ENCODE measurements at regions not wholly inside any gene's neighbourhood (a gene's known extent, or its start where the extent isn't known, plus 50 kb on each side); places are given as distances from the start of the nearest gene placed in this dataset.
"Not testable (repeated sequence)": the region's sequence is repeated elsewhere in the genome, so short reads cannot be mapped to it uniquely, and the experiment has no call there.

- not testable (repeated sequence) for DNase-seq
Observed at GRCh38 chr5:122515210-122515609, 203.2 kb downstream of the SNCAIP start.

DNA sequence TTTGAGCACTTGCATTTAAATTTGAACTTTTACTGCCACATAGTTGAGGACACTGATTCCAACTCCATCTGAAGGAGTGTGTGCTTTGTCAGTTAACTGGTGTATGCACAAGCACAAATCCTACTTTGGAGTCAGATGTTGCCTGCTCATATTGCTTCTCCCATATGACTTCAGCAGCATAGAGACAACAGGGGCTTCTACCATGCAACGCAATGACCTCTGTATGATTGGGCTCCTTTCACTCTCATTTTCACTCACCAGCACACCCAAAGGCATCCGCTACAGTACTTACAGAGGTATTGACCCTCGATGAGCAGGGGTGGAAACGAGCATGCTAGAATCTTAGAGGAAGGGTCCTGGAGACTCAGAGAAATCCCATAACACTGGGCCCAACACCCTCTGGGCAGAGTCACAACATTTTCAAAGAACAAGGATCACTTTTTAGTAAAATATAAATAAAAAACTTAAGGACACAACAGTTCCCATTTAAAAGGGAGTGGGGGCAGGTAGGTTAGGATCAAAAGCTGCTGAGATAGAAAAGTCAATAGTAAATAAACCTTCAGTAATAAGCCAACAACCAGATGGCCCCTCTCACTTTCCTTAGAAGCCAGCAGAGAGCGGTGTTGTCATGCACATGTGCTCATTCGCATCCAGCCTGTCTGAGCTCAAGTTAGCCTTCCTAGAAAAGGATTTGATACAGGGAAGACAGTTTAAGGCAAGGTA, 203.8 kb downstream of the SNCAIP start:
- DNase-seq: peak; percentile 63

DNA sequence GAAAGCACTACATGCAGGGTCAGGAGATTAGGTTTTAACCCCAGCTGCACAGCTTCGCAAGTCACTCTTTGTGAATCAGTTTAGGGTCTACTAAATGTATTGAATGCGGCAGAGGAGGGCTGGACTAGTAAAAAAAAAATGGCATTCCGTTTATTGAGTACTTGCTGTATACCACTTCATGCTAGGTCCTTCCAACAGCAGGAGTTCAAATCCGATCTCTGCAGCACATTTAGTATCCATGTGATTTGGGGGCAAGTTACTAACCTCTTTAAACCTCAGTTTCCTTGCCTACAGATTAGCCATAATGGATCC, 204.4 kb downstream of the SNCAIP start:
- DNase-seq: no peak

- DNase-seq: no peak
Observed at GRCh38 chr5:122517091-122517490, 205.1 kb downstream of the SNCAIP start.

DNA sequence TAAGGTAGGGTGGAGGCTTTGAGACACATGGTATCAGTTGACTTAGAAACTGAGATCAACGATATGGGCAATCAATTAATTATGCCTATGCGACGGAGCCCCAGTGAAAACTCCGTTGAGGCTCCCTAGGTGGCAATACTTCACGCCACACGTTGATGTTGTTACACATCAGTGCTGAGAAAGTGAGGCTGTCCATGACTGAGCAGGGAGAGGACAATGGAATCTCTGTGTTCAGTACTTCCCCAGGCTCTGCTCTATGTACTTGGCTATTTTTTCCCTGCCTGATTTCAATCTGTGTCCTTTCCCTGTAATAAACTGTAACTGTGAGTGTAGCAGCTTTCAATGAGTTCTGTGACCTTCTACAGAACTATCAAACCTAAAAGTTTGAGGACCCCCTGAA, 211.7 kb downstream of the SNCAIP start:
- no peak for DNase-seq

DNA sequence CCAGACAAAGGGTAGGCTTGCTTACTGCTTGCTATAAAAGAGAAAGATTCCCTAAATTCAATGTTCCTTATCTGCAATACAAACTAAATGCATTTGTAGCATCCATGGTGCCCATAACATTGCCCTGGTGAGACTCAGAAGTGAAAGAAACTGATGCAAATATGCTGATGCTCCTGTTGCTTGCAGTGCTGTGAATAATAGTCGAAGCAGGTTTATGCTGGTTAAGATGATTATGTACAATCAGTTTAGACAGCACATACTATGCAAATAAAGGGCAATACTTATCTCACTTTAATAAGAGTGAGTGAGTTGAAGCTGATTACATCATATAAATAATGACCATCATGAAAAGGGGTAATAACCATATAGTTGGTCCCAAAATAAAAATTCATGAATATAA, 215.5 kb downstream of the SNCAIP start:
- DNase-seq: no peak

GRCh38 chr5:122532035-122532434, 220.0 kb downstream of the SNCAIP start:
- peak; percentile 57 for DNase-seq

DNA sequence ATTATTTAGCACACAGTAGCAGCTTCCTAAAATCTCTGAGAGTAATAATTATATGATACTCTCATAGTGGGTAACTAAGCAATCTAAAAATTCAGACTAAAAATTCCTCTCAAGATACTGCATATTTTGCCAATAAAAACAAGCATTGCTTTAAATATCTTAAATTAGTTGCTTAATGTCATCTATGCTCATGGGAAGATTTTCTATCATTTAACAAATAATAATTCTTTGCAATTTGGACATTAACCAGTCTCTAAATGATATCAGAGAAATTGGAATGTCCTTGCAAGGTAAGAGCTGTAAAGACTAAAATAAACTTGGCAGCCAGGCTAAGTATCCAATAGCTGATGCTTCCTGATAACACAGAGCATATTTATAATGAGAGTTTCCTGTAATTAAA, 221.8 kb downstream of the SNCAIP start:
- no peak for DNase-seq

DNA sequence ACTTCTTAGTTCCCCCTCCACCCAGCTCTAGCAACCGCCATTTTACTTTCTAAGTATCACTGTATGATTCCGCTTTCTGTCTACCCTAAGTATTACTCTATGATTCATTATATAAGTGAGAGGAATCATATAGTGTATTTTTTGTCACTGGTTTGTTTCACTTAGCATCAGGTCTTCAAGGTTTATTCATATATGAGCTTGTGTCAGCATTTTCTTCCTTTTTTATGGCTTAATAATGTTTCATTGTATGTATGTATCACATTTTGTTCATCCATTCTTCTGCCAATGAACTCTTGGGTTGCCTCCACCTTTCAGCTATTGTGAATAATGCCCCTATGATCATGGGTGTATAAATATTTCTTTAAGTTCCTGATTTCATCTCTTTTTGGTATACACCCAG, 222.8 kb downstream of the SNCAIP start:
- no peak for DNase-seq

- no peak for DNase-seq
Observed at GRCh38 chr5:122541388-122541787, 229.4 kb downstream of the SNCAIP start.

- DNase-seq: no peak
Observed at GRCh38 chr5:122545986-122546385, 228.9 kb upstream of the SNX2 start.

GRCh38 chr5:122547219-122547618, 227.7 kb upstream of the SNX2 start:
- DNase-seq: no peak

- DNase-seq: no peak
Observed at GRCh38 chr5:122547669-122548068, 227.2 kb upstream of the SNX2 start.

DNA sequence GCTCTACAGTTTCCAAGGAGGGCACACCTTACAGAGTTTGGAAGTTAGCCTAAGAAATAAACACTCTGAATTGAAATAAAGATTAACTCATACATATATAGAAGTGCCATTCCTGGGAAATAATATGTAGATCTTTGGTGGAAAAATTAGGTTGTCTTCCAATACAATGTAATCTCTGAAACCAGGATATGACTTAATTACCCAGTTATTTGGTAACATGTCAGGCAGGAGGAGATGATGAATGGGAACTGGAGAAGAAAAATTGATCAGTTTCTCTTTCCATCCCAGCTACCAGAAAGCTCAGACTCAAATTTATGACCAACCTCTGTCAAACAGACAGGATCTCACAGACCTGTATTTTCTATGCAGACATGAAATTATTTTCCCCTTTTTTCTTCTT, 215.2 kb upstream of the SNX2 start:
- no peak for DNase-seq

DNA sequence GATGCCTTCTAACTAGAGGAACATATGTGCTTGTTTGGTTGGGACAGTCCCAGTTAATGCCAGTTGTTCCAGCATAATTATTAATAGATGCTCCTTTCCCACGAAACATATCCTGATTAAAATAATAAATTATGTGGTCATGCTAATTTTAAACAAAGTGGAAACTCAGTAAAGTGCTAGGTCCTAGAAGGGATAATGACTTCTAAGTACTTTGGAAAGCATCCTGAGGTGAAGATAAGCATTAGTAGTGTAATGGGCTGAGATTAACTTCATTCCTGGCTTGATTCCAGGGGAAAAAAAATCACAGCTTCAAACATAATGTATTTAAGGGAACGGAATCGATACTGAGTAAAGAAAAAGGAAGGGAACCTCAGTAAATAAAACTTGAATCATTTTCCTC, 213.7 kb upstream of the SNX2 start:
- DNase-seq: peak; percentile 2

GRCh38 chr5:122565331-122565730, 209.5 kb upstream of the SNX2 start:
- no peak for DNase-seq

DNA sequence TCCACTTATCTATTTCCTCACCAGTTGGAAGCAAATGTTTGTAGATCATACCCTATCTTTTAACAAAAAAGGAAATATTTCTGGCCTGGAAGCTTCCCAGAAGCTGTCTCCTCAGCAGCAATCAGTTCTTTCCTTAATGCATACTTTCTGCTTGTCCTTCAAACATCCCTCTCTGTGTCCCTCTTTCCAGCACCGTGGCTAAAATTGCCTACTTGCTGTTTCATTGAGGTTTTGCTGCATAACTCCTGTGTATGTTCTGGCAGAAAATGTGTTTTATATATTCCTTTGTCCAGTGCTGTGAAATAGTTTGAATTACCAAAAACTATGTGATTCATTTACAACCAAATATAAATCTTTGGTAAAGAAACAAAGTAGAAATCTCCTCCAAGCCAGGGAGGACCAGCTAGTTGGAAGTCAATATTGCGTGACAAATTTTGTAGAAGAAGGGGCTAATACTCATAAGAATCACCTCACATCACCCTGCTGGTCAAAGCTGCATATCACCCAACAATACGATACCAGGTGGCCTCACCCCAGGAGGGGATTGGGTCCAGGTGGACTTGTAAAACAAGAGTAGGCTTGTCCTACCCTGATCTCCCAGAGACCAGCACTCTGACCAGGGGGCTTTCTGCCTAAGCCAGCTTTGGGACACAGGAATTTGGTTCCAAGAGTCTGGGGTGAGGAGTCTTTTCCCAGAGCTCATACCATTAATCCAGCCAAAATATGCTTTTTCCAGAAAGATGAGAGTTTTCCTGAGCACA, 198.4 kb upstream of the SNX2 start:
- DNase-seq: no peak

- DNase-seq: no peak
Observed at GRCh38 chr5:122581629-122582028, 193.3 kb upstream of the SNX2 start.

DNA sequence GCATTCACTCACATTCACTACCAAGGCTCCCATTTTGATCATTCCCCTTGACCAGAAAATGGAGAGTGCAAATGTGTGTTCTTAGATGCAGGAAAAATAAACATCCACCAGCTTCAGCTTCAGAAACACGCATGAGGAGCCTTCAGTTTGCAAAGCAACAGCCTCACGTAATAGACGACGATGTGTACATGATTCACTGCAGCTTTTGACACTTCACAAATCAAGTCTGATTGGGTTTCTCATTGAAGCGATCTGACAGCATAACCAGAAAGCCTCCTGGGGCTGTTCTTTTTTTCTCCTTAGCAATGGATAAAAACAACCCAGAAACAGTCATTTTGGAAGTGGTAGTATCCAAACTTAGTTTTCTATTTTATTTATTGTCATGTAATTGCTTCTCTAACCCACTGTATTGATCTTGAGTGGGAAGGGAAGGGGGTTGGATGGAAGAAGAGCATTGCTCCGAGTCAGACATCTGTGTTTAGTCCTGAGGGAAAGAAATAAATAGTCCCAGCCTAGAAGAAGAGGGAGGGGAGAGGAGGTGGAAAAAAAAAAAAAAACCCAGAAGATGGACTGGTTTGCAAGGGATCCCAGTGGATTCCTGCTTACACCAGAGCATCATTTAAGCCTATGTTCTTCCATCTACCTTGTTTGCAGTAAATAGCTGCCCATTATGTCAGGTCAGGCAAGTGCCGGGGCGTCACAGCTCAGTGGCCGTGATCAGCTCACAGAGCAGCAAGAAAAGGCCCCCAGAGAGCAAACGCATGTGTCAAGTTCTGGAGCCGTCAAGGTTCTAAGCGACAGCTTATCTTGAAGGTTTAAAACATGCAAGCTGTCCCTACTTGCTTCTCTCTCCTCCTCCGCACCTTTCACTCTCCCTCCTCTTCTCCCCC, 190.2 kb upstream of the SNX2 start:
- DNase-seq: peak; percentile 32

DNA sequence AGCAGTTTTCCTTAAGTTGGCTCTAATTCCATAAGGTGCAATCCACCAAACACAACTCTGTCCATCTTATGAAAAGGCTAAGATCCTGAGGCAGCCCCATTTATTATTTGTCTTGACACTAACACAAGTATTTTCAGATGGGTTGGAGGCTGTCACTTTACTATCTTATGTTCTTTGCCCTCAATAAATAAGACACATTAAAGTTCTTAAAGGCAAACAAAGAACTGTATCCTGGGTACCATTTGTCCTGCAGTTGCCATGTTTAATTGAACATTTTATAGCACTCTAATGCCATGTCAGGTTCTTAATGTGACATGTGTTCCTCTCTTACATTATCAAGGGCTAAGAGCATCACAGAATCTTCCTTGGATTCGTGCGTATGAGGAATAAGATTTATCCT, 189.5 kb upstream of the SNX2 start:
- no peak for DNase-seq

DNA sequence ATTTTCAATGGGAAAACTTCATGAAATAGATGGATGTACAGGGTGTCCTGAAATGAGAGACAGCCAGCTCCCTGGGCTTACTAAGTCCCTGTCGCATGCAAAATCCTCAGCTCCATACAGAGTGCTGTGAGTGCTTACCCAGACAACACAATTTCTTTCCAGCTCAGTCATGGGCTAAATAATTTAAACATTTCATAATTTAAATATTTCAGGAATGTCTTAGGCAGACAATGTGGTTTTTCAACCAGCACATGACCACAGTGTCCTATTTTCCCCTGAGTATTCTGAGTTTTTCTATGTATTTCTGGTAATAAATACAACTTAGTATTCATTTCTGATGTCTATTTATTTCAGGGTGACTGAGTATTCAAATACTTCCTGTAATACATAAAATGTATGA, 188.5 kb upstream of the SNX2 start:
- DNase-seq: no peak

DNA sequence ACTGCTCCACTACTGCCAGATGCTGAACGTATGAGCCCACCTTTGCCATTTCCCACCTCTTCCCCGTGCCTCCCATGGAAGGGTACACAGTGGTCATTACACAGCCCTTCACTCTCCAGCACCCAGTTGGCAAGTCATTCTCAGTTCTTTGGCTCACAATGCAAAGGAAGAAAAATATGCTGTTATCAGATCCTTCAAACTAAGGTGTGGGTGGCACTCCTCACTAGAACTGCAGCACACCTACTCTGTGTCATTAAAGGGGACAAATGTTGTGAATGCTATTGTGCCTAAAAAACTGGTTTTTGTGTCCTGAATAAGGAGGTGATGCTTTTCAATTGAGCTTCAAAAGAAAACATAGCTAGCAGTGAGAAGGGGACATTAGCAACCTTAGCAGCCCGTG, 183.1 kb upstream of the SNX2 start:
- DNase-seq: no peak

GRCh38 chr5:122599000-122599399, 175.9 kb upstream of the SNX2 start:
- DNase-seq: no peak

DNA sequence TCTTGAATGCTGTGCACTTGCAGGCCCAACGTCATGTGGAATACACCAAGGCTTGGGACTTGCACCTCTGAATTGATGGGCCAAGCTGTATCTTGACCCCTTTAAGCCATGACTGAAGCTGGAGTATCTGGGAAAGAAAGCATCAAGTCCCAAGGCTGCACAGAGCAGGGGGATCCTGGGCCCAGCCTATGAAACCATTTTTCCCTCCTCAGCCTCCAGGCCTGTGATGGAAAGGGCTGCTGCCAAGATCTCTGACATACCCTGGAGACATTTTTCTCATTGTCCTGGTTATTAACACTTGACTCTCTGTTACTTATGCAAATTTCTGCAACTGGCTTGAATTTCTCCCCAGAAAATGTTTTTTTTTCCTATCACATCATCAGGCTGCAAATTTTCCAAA, 174.0 kb upstream of the SNX2 start:
- DNase-seq: no peak
